Vagina (tissue), 2 donors: ENCODE measurements at regions not wholly inside any gene's neighbourhood (a gene's known extent, or its start where the extent isn't known, plus 50 kb on each side); places are given as distances from the start of the nearest gene placed in this dataset.

Experiments
- POLR2AphosphoS5 ChIP-seq, 2 donors: sonication (generic); formaldehyde crosslinking; IDR thresholded peaks; one replicate each; pipeline ENCODE4 v1.9.0; 2017; ENCODE audit warnings: antibody characterized with exemption in 2 of 2, mild to moderate bottlenecking in 2 of 2, low read depth in 1 of 2; ENCODE audit not compliant: insufficient read depth in 1 of 2
- TF ChIP-seq, protein P1 (sequence below), 3 experiments: fragments of 450-650 bp in 2 of 3; fragments of 200-600 bp in 1 of 3; sonication (generic) in 1 of 3; IDR thresholded peaks; one replicate each; pipeline ENCODE4 v1.5.1; 2017 to 2019; ENCODE audit warnings: antibody characterized with exemption in 3 of 3, mild to moderate bottlenecking in 2 of 3, moderate library complexity in 2 of 3

DNA sequence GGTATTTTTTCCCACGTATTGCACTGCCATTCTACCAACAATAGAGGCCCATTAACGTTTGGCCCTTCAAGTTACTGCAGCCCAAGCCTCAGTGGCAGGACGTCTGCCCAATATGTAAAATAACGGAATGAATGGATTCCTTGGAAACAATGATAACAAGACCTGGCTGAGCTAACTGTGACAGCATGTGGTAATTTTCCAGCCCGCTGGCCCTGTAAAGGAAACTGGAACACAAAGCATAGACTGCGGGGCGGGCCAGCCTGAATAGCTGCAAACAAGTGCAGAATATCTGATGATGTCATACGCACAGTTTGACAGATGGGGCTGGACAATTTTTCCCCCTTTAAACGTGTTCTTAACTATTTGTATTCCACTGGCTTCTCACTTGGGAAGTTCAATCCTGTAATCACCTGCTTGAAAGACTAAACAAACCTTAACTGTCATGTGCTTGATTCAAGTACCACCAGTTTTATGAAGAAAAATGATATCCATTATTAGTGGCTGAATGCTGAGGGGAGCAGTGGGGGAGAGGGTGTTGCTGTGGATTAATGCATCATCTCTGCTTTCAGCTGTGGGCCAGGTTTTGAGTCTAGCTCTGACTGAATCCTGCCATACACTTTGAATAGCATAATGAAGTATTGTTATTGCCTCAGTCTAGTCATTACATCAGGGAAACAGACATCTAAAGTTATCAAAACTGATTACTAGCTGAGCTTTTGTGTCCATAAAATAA, 323.9 kb downstream of the TMEM161B start:
- TF ChIP-seq, protein P1, sequence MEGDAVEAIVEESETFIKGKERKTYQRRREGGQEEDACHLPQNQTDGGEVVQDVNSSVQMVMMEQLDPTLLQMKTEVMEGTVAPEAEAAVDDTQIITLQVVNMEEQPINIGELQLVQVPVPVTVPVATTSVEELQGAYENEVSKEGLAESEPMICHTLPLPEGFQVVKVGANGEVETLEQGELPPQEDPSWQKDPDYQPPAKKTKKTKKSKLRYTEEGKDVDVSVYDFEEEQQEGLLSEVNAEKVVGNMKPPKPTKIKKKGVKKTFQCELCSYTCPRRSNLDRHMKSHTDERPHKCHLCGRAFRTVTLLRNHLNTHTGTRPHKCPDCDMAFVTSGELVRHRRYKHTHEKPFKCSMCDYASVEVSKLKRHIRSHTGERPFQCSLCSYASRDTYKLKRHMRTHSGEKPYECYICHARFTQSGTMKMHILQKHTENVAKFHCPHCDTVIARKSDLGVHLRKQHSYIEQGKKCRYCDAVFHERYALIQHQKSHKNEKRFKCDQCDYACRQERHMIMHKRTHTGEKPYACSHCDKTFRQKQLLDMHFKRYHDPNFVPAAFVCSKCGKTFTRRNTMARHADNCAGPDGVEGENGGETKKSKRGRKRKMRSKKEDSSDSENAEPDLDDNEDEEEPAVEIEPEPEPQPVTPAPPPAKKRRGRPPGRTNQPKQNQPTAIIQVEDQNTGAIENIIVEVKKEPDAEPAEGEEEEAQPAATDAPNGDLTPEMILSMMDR (IDR thresholded peaks at IDR 0.05) = no peak
- TF ChIP-seq POLR2AphosphoS5 (IDR thresholded peaks at IDR 0.05; ENCODE audit: insufficient read depth in 1 of 2, low read depth in 1 of 2) = no peak
